Stimulated activated CD8-positive, alpha-beta memory T cell treated with anti-CD3 and anti-CD28 coated beads, Interleukin-7, amount 100 ng/mL, for 1 hour (primary cell): ENCODE measurements at regions not wholly inside any gene's neighbourhood (a gene's known extent, or its start where the extent isn't known, plus 50 kb on each side); places are given as distances from the start of the nearest gene placed in this dataset.

ENCODE experiments used
- DNase-seq, 2 donors: peaks; one replicate each; pipeline ENCODE4 v3.0.0-alpha.2; 2020; ENCODE audit warnings: low read depth in 2 of 2

DNA sequence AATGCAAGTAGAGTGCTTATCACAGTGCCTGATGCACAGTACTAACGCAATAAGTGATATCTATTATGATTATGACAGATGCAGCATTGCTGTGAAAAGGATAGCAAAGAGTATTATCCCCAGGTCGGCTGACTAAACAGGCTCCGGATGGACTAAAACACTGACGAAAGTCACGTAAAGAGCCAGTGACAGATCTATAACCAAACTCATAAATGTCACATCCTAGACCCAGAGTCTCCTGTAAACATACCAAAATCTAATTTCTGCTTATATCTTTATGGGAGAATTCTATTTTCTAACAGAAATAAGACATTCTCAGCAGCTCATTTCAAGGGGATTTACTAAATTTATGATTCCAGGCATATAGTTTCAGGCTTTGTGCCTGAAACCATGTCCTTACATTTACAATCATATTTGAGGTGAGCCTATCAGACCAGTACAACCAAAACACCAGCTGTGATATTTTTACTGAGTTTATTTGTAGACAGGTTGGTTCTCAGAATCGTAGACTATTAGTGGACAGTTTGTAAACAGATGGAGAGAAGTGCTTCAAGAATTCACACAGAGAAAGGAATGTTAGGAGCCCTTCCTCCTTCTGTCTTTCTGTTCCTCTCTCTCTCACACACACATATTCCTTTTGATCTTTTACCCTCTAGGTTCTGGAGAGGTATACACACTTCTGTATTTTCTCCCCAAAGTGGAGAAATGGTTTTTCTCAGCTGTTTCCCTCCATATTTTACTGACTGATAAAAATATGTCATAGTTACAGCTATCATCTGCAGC, 52.4 kb upstream of the WDR26 start:
- no peak for DNase-seq

DNA sequence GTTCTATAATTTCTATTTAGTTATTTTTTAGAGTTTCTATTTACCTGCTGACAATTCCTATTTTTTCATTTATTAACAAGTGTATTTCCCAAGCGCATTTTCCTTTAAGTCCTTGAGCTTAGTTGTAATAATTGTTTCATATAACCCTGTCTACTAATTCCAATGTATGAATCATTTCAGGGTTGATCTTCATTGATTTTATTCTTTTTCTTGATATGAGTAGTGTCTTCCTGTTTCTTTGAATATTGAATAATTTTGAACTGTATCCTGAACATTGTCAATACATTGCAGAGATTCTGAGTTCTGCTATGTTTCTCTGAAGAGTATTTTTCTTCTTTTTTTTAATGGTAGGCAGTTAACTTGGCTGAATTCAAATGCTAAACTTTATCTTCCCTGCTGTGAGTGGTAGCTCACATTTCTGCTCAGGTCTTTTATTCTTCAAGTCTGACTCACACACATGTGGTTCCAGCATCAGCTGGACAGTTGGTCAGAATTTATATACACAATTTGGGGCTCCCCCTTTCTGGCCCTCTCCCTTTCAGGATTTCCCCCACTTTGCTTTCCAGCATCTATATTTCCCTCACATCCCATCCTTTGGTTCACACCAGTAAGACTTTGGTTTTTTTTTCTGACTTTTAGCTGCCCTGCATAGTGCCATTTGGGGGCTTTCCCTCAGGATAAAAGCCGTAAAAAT, 54.4 kb upstream of the WDR26 start:
- no peak for DNase-seq

DNA sequence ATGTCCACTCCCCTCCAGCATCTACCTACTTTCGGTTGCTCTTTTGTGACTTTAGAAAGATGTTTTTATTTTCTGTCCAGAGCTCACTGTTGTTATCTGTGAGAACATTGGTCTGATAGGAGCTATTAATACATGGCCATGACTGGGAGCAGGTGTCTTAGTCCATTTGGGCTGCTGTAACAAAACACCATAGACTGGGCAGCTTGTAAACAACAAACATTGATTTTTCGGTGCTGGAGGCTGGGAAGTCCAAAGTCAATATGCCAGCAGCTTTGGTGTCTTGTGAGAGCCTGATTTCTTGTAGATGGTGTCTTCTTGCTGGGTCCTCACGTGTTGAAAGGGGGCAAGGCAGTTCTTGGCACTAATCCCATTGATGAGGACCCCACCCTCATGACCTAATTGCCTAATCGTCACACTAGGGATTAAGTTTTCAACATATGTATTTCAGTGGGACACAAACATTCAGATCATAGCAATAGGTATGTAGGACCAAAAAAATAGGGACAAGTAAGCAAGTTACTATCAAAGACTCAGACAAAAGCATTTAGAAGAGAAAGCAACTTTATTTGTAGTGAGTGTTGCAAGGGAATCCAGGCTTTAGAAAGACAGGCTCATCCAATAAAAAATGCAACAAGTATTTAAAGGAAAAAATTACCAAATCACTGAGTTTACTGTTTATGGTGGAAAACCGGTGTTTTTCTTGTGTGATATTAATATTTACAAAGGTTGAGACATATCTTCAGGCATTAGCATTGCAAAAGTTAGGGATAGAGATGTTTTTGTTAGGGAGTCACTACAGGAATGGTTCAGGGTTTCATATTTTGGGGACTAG, 55.2 kb upstream of the WDR26 start:
- no peak for DNase-seq

DNA sequence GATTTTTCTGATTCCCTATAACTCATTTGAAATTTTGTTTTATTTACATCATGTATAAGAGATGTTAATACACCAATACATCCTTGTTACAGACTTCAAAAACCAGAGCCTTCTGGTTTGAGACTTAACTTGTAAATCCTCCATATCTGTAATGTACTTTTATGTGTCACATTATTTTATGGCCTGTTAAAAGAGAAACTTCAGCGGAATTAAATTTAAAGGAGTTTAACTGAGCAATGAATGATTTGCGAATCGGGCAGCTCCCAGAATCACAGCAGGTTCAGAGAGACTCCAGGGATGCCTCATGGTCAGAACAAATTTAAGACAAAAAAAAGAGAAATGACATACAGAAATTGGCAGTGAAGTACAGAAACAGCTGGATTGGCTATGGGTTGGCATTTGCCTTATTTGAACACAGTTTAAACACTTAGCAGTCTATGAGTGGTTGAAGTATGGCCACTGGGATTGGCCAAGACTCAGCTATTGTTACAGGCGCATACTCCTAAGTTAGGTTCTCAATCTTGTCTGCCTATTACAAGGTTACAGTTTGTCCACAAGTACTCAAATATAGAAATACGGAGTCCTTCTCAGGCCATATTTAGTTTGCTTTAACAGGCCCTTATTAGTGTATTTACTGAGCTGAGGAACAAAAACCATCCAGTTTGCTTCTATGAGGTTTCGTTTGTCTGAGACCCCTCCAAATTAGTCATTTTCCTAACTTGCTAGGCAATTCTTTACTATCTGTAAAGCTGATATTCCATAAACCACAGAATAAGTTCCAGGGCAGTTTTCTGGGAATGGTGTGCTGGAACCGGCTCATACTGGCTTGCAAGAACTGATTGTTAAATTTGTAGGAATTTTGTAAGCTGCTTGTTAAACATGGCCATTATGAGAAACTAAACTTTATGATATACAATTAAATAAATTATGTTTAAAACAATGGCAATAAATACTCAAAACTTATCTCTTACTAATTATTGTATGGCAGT, 56.2 kb upstream of the WDR26 start:
- no peak for DNase-seq

DNA sequence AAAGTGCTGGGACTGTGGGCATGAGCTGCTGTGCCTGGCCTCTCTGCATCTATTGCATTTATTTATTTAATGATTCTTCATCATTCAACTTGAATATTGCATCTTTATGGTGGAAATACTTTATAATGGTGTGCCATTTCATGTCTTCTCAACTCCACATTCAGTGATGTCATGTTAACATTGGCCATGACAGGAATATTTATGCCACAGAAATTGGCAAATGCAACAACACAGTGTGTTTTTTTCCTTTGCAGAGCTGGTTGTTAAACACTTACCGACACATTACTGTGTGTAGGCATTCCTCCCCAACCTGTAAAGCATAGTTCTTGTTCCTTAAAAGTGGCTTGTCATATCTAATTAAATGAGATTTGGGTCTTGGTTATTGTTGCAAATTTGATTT, 57.4 kb upstream of the WDR26 start:
- no peak for DNase-seq

DNA sequence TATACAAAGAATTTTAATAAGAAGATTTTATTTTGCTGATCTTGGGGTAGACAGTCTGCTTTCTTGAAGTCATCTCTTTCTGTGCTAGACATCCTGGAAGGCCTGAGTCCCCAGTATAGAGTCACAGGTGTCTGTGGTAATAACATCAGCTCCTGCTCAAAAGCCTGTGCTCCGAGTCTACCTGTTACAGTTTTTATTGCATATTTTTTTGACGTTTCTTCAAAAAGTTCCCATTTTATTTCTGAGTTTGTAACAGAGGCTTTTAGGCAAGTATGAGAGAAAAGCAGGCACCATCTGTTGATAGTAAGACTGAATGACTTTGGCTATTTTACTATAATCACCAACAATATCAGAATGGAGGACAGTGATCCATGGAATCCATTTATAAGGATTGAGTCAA, 58.0 kb upstream of the WDR26 start:
- DNase-seq: no peak

DNA sequence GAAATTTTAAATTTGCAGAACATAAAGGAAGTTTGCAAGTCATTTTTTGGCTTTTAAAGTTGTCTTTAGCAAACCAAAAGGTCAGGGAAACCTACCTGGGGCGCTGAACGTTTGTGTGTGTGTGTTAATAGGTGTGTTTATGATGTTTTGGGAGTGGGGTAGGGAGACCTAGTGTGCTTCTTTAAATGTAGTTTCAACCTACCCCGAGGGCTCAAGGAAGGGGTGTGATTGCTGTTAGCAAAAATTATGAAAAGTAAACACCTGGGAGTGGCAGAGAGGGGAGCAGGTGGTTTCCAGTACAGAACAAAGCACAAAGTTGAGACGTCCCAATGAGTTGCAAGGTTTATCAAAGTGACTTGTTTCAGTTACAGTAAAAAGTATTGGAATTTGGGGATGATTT, 58.7 kb upstream of the WDR26 start:
- no peak for DNase-seq

DNA sequence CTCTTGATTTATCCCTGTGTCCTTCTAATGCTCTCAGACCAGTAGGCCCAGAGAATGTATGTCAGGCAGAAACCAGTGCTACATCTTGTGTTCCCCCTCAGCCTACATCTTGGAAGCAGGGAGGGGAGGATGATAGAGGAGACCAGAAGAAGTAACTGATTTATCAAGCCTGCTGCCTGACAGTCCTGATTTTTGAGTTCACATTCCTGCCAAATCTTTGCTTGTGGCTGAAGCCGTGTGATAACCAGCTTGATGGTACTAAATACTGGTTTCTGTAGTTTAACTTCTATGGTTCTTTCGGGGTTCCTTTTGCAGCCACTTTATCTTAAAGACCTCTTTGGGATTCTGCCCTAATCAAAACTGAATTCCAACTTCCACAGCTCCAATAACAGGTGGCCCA, 59.7 kb upstream of the WDR26 start:
- no peak for DNase-seq

DNA sequence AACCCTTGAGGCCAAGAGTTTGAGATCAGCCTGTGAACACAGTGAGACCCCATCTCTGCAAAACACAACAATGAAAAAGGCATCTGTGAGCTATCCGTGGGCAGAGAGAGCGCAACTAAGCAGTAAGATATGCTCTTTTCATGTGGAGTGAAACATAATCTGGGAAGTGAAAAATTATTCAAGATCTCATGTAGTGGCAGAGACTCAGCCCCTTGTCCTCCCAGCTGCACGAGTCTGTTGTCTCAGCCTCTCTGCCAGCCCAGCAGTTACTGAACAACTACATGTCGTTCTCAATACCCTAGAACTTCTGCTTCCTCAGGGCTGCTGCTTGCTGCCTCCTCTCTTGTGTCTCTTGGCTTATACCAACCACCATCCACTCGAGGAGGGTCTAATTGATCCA, 61.3 kb upstream of the WDR26 start:
- DNase-seq: no peak

DNA sequence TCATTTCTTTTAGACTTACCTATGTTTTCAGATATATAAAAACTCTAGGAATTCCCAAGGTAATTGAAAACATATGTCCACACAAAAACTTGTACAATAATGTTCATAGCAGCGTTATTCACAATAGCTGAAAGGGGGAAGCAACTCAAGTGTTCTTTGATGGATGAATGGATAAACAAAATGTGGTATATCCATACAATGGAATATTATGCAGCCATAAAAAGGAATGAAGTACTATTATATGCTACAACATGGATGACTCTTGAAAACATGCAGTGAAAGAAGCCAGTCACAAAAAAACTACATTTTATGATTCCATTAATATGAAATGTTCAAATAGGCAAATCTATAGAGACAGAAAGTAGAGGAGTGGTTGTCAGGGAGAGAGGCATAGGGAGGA, 62.2 kb upstream of the WDR26 start:
- no peak for DNase-seq

DNA sequence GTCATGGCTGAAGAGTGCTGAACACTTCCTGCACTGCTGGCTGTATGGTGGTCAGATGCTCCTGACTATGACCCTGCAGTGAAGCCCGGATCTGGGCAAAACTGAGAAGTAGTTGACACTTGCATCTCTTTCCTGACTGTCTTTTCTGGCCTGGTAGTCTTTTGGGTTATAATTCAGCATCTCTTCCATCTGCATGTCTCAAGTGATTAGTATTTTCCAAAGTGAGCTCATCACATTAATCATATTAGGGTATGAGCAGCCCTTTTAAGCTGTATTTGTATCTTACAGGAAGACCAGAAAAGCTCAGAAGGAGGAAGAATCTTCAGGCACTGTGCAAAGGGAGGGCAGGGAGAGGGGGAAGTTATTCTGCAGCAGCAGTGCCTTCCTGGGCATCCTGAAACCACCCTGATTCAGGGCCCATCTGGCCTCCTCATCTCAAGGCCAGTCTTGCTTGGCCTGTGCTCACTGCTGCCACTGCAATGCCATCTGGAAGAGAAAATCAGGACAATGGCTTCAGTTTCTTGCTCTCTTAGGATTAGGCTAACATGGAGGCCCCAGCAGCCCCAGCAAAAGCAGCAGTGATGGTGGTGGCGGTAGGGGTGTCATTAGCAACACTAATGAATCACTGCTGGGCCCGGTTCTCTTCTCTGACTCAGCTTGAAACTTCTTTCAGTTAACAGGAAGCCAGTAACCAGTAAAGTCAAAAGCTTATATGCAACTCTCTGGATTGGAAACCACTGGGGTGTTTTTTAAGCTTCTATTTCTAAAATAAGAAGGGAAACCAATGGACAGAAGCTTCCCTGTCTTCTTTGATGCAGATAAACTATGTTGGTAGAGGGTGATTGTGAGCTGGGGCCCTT, 63.3 kb upstream of the WDR26 start:
- peak; percentile 4 to 15 for DNase-seq

DNA sequence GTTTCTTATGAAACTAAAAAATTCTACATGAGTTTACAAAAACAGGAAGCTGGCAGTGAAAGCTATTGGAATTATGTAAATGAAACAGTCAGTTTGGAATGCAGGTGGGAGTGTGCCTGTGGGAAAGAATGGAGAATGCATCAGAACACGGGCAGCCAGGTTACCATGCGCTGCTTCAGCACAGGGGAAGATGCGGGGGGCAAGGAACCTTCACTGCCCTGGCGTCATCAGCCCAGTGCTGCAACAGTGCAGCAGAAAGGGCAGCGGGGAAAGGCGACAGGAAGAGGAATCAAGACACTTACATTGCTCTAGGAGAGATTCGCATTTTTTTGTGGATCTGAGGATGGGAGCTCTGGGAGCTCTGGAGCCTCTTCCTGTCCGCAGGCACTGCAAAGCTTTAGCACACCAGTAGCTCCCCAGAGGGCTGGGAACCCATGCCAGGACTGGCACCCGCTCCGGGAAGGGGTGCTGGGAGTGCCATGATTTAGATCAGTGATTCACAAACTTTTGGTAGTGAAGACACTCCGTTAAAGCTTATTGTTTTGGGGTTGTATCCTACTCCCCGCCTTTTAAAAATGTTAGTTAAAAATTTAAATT, 64.1 kb upstream of the WDR26 start:
- no peak for DNase-seq

DNA sequence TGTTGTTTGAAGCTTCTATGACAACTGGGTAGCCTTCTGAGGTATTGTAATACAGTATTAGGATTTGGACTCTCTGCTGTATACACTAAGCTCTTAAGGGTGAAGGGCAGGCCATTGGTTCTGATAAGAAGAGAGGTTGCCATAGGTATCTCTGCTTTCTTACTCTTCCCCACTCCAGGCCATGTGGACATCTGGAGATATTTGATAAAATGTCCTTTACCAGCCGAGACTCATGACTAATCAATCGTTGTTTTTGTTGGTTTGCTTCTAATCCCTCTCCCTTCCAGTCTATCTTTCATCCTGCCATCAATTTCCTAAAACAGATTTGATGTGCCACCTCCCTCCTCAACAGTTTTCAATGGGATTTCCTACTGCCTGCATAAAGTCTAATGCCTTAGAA, 64.6 kb upstream of the WDR26 start:
- no peak for DNase-seq

DNA sequence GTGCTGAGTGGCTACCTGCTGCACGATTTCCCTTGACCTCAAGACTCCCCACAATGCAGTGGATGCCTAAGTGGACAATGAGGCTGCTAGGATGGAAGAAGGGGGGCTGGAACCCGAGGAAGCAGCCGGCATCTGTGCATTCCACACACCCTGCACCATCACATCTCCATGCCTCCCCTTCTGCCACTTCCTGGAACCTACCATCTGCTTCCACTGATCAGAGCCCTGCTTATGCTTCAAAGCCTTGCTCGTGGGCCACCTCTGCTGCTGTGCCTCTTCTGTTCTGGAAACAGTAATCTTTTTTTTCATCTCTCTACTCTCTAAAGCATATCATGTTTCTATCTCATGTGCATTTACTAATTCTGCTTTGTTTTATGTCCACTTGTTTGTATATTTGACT, 66.2 kb upstream of the WDR26 start:
- DNase-seq: no peak

DNA sequence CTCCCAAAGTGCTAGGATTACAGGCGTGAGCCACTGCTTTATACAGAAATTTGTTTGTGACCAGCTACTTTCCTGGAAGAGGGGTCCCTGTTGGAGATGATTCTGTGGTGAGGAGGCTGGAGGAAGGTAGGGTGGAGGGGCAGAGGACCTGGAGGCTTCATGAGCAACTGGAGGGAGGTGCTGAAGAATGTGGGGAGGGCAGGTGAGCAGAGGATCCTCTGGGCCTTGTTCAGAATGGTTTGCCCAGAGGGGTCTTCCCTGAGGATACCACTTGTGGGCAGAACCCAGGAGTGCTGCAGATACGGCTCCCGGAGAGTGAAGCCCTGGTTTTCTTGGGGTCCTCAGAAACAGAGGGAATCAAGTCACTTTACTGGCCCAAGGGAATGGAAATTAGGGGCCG, 67.2 kb upstream of the WDR26 start:
- DNase-seq: no peak

DNA sequence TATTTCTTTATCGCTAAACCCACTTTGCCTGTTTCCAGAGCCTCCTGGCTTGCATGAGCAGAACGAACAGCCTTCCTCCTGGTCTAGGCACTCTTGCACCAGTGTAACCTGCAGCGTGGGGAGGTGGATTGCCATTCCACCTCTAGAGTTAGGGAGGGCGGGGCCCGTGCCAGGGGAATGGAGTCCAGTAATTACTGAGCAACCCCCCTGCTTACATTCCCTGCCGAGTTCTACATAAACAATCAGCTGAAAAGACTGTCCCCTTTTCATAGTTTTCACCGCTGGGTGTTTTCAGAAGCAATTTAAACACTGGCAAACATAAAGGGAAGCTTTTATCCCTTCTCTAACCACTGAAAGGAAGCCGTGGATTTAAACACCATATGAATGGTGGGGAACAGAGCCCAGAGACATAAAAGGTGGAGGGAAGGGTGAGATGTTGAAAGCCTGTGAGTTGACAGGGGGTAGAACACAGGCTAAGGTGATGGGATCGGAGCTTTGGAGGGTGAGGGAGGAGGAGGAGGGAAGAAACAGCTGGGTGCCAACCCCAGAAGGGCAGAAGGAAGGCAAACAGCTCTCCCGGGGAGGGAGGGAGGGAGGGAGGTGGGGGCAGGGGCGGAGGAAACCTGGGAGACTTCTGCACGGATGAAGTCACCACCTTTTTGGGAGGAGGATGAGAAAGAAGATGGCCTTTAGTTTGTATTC, 68.0 kb upstream of the WDR26 start:
- no peak for DNase-seq

DNA sequence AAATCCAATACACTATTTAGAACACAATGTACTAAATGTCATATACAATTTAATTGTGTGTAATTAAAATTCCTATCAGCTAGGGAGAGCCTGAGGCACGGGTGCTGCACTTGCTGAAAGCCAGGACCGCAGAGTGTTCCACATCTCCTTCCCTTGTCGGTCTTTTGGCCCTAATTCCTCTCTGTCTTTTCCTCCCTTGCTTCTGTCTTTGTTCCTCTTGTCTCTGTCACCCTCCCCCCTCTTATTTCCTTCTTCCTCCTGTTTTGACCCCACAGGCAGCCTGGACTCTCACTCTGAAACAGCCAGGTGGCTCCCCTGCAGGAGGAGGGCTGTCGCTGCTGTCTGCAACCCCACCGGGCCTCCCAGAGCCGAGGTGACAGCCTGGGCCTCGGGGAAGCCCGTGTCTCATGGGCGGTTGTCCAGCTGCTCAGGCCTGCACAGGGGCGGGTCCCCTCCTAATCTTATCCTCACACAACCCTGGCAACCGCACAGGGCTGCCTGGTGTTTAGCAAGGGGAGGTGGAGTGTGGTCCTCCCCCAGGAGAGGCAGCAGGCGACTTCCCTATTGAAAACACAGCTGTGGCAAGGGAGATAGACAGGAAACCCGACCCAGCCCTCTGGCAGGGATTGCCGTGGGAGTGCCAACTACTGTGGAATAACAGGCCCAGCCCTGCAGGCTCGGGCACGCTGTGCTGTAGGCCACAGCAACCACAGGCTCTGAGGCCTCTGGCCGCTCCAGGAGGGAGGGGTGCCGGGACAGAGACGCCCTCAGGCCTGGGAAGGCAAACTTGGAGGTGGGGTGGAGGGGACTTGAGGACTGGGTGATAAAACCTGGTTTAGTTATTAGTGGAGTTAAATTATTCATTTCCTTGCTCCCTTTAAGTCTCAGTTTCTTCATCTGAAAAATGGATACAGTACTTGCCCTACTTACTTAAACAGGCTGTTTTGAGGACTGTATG, 68.8 kb upstream of the WDR26 start:
- no peak for DNase-seq

DNA sequence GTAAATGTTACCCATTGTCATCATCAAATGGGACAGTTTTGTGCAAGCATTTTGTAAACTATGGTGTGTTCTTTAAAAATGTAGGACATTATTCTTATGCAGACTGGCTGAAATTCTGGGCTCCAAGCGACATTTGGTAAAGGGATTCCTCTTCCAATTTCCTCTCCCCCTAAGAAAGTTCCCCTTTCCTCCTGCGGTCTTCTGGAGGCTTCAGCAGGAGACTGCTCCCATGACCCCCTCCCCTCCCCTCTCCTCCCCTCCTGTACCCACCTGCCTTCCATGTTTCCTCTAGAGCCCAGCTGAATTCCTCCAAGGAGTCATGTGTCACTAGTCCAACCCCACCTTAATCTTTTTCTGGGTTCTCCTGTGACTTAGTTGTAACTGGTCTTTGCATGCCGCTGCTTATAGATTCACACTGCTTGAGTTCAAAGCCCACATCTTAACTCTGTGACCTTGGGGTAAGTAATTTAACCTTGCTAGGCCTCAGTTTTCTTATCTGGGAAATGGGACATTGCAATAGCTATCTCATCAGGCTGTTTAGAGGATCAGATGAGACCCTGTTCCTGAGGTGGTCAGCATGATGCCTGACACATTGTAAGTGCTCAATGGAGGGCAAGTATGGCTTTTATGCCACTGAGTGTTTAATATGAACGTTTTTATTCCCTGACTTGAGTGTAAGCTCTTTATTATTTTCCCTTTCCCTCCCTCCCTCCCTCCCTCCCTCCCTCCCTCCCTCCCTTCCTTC, 69.9 kb upstream of the WDR26 start:
- DNase-seq: no peak
